ENCODE measurements at regions not wholly inside any gene's neighbourhood (a gene's known extent, or its start where the extent isn't known, plus 50 kb on each side); places are given as distances from the start of the nearest gene placed in this dataset.

DNA sequence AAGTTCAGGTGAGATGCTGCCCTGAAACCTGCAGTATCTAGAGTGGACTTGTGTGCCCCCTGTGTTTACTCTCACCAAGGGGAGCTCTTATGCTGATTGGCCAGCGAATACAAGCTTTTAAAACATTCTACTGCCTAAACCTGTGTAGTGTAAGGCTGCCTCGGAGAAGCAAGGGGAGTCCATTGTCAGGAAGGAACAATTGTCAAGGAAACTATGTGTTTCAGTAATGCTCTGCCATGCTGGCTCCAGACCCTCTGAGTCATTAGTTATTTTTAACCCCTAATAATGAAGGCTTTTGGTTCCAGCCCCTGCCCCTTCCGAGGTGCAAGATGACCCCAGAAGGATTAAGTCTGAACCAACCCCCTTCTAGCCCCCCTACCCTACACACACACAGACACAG is 66.1 kb upstream of the CHMP2B start:
- TF ChIP-seq, protein P1, sequence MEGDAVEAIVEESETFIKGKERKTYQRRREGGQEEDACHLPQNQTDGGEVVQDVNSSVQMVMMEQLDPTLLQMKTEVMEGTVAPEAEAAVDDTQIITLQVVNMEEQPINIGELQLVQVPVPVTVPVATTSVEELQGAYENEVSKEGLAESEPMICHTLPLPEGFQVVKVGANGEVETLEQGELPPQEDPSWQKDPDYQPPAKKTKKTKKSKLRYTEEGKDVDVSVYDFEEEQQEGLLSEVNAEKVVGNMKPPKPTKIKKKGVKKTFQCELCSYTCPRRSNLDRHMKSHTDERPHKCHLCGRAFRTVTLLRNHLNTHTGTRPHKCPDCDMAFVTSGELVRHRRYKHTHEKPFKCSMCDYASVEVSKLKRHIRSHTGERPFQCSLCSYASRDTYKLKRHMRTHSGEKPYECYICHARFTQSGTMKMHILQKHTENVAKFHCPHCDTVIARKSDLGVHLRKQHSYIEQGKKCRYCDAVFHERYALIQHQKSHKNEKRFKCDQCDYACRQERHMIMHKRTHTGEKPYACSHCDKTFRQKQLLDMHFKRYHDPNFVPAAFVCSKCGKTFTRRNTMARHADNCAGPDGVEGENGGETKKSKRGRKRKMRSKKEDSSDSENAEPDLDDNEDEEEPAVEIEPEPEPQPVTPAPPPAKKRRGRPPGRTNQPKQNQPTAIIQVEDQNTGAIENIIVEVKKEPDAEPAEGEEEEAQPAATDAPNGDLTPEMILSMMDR (IDR thresholded peaks at IDR 0.05): no peak
- no peak for TF ChIP-seq EP300 (IDR thresholded peaks at IDR 0.05)

All from tibial nerve (tissue), 4 donors.